GM23338 (cell line): ENCODE measurements at regions not wholly inside any gene's neighbourhood (a gene's known extent, or its start where the extent isn't known, plus 50 kb on each side); places are given as distances from the start of the nearest gene placed in this dataset.

Source experiments
- ATAC-seq: fragments of 200-7000 bp; cut with Tn5 transposase; 3 replicates; pipeline ENCODE4 v1.9.1; 2020
- DNase-seq: peaks from one replicate; pipeline ENCODE4 v3.0.0-alpha.2; 2015; ENCODE audit warnings: low spot score
- H2AFZ ChIP-seq: fragments of 200-600 bp; sonication (generic); 2 replicates; pipeline ENCODE4 v1.8.0; 2016; ENCODE audit warnings: antibody characterized with exemption, mild to moderate bottlenecking, moderate library complexity
- H3F3A ChIP-seq: fragments of 200-600 bp; sonication (generic); replicated peaks from 2 replicates; pipeline ENCODE4 v1.8.0; 2017; ENCODE audit warnings: antibody characterized with exemption, mixed run types, low read depth
- H3K27ac ChIP-seq: fragments of 200-600 bp; sonication (generic); 2 replicates; pipeline ENCODE4 v1.6.1; 2016; ENCODE audit warnings: low read depth
- H3K27me3 ChIP-seq: fragments of 200-600 bp; sonication (generic); 2 replicates; pipeline ENCODE4 v1.8.0; 2016; ENCODE audit warnings: mild to moderate bottlenecking, mixed run types, moderate library complexity; ENCODE audit not compliant: insufficient read depth
- H3K36me3 ChIP-seq: fragments of 200-600 bp; sonication (generic); 2 replicates; pipeline ENCODE4 v1.8.0; 2016; ENCODE audit warnings: mild to moderate bottlenecking; ENCODE audit not compliant: insufficient read depth
- H3K4me1 ChIP-seq: fragments of 200-600 bp; sonication (generic); 2 replicates; pipeline ENCODE4 v1.8.0; 2016; ENCODE audit warnings: mild to moderate bottlenecking, moderate library complexity; ENCODE audit not compliant: insufficient read depth
- H3K4me2 ChIP-seq: fragments of 200-600 bp; sonication (generic); 2 replicates; pipeline ENCODE4 v1.7.1; 2017; ENCODE audit warnings: mixed run types
- H3K4me3 ChIP-seq: fragments of 200-600 bp; sonication (generic); 2 replicates; pipeline ENCODE4 v1.6.1; 2016; ENCODE audit warnings: mixed run types
- H3K79me2 ChIP-seq: fragments of 200-600 bp; sonication (generic); replicated peaks from 2 replicates; pipeline ENCODE4 v1.8.0; 2017; ENCODE audit warnings: mild to moderate bottlenecking; ENCODE audit not compliant: insufficient read depth
- H3K9me2 ChIP-seq: fragments of 200-600 bp; sonication (generic); 2 replicates; pipeline ENCODE4 v1.8.0; 2017; ENCODE audit not compliant: insufficient read depth
- H4K20me1 ChIP-seq: fragments of 200-600 bp; sonication (generic); replicated peaks from 2 replicates; pipeline ENCODE4 v1.8.0; 2017; ENCODE audit warnings: mild to moderate bottlenecking; ENCODE audit not compliant: insufficient read depth
- H3K27ac Mint-ChIP-seq: 2 replicates; pipeline ENCODE4 v1.8.0; 2020; ENCODE audit warnings: inconsistent platforms, mild to moderate bottlenecking, moderate library complexity, mixed read lengths
- H3K27me3 Mint-ChIP-seq: 3 replicates; pipeline ENCODE4 v1.8.0; 2022; ENCODE audit warnings: low read depth, mild to moderate bottlenecking, moderate library complexity, mixed read lengths, inconsistent platforms; ENCODE audit not compliant: insufficient read depth, poor library complexity
- H3K36me3 Mint-ChIP-seq: 3 replicates; pipeline ENCODE4 v1.8.0; 2021; ENCODE audit warnings: low read depth, mild to moderate bottlenecking, inconsistent platforms, moderate library complexity, mixed read lengths
- H3K4me1 Mint-ChIP-seq: 3 replicates; pipeline ENCODE4 v1.8.0; 2020; ENCODE audit warnings: mild to moderate bottlenecking, inconsistent platforms, mixed read lengths
- H3K4me3 Mint-ChIP-seq: 3 replicates; pipeline ENCODE4 v1.8.0; 2021; ENCODE audit warnings: moderate library complexity, mild to moderate bottlenecking, inconsistent platforms, mixed read lengths
- H3K9me3 Mint-ChIP-seq: 3 replicates; pipeline ENCODE4 v1.8.0; 2020; ENCODE audit warnings: moderate library complexity, mild to moderate bottlenecking, inconsistent platforms, mixed read lengths
- CREB1 ChIP-seq: fragments of 250-450 bp; sonication (Bioruptor Pico); IDR thresholded peaks from 2 replicates; pipeline ENCODE4 v1.5.0; 2020; ENCODE audit warnings: low read depth, mild to moderate bottlenecking, moderate library complexity
- CTCF ChIP-seq, 2 experiments: fragments of 200-600 bp in 1 of 2; sonication (generic) in 1 of 2; conservative IDR thresholded peaks; 2 replicates each; pipeline versions ENCODE4 v1.5.1 to v1.6.1; 2016 to 2017; ENCODE audit warnings: antibody characterized with exemption in 2 of 2, low read depth in 2 of 2, mild to moderate bottlenecking in 2 of 2, moderate library complexity in 1 of 2
- ETS1 ChIP-seq: IDR thresholded peaks from 2 replicates; pipeline ENCODE4 v1.6.1; 2016; ENCODE audit warnings: antibody characterized with exemption
- EZH2 ChIP-seq: fragments of 200-600 bp; sonication (generic); IDR thresholded peaks from one replicate; pipeline ENCODE4 v1.8.0; 2017; ENCODE audit warnings: antibody characterized with exemption, mild to moderate bottlenecking, low read depth; ENCODE audit not compliant: unreplicated experiment
- EZH2phosphoT487 ChIP-seq: fragments of 200-600 bp; sonication (generic); IDR thresholded peaks from one replicate; pipeline ENCODE4 v1.8.1; 2018; ENCODE audit warnings: antibody characterized with exemption; ENCODE audit not compliant: unreplicated experiment
- JUNB ChIP-seq: IDR thresholded peaks from one replicate; pipeline ENCODE4 v1.6.1; 2016; ENCODE audit warnings: antibody characterized with exemption; ENCODE audit not compliant: unreplicated experiment
- NANOG ChIP-seq: IDR thresholded peaks from 2 replicates; pipeline ENCODE4 v1.6.1; 2016; ENCODE audit warnings: antibody characterized with exemption, borderline replicate concordance
- POLR2AphosphoS5 ChIP-seq: IDR thresholded peaks from 2 replicates; pipeline ENCODE4 v1.6.1; 2016; ENCODE audit warnings: antibody characterized with exemption, low read depth
- REST ChIP-seq: IDR thresholded peaks from one replicate; pipeline ENCODE4 v1.6.1; 2018; ENCODE audit warnings: antibody characterized with exemption; ENCODE audit not compliant: unreplicated experiment
- STAT1 ChIP-seq: IDR thresholded peaks from one replicate; pipeline ENCODE4 v1.6.1; 2016; ENCODE audit warnings: antibody characterized with exemption; ENCODE audit not compliant: unreplicated experiment
- ZNF114 ChIP-seq: fragments of 250-450 bp; sonication (Bioruptor Pico); IDR thresholded peaks from 2 replicates; pipeline ENCODE4 v1.5.0; 2020; ENCODE audit warnings: mild to moderate bottlenecking, moderate library complexity
- ZNF331 ChIP-seq: fragments of 250-450 bp; sonication (Bioruptor Pico); IDR thresholded peaks from 2 replicates; pipeline ENCODE4 v1.5.0; 2020; ENCODE audit warnings: low read depth, mild to moderate bottlenecking, moderate library complexity

GRCh38 chr11:93606721-93607120 lies 54.8 kb upstream of the CEP295 start (continued):
- TF ChIP-seq ETS1 (no peak), NANOG (no peak), CREB1 (CRISPR knock-in tag) (no peak), REST (no peak)

- no peaks in the 10 kb centered on the region for H3K79me2 ChIP-seq
- no peaks in the 10 kb centered on the region for H3K36me3 ChIP-seq
- H3K27ac ChIP-seq: no peak overlapping the region
- no peak for ATAC-seq
- no peak overlapping the region for H3K4me2 ChIP-seq
- Mint-ChIP-seq H3K4me3 (no peak overlapping the region), H3K27me3 (no peaks in the 10 kb centered on the region), H3K36me3 (no peaks in the 10 kb centered on the region), H3K4me1 (peaks cover 20% of the 10 kb centered on the region), H3K27ac (no peak overlapping the region), H3K9me3 (no peaks in the 10 kb centered on the region)
- H3F3A ChIP-seq: 0 out of 2 replicates have a peak, but pooled peaks cover 5% of the 10 kb centered on the region
- H3K4me1 ChIP-seq: peaks cover 24% of the 10 kb centered on the region
- H2AFZ ChIP-seq: no peak overlapping the region
- H3K27me3 ChIP-seq: no peaks in the 10 kb centered on the region
- H3K9me2 ChIP-seq: no peaks in the 10 kb centered on the region
- no peaks in the 10 kb centered on the region for H4K20me1 ChIP-seq
- H3K4me3 ChIP-seq: no peak overlapping the region
- DNase-seq: no peak
- TF ChIP-seq JUNB (no peak), EZH2phosphoT487 (no peak), POLR2AphosphoS5 (no peak), STAT1 (no peak), ZNF331 (no peak), ETS1 (no peak), REST (no peak), CREB1 (CRISPR knock-in tag) (no peak), ZNF114 (CRISPR knock-in tag) (no peak), EZH2 (no peak), CTCF (conservative IDR thresholded peaks at IDR 0.05; ENCODE audit: low read depth in 2 of 2) (no peak), NANOG (no peak)
These were observed 55.2 kb upstream of the CEP295 start for GRCh38 chr11:93606314-93606713.
